HepG2 (cell line): ENCODE measurements at regions not wholly inside any gene's neighbourhood (a gene's known extent, or its start where the extent isn't known, plus 50 kb on each side); places are given as distances from the start of the nearest gene placed in this dataset.

Source experiments
- ATF1 ChIP-seq: IDR thresholded peaks from 2 replicates; pipeline ENCODE4 v1.6.1; 2016; ENCODE audit warnings: mild to moderate bottlenecking, control low read depth
- GTF3A ChIP-seq: sonication (generic); formaldehyde crosslinking; conservative IDR thresholded peaks from 2 replicates; pipeline ENCODE4 v1.4.0; 2020; ENCODE audit warnings: mild to moderate bottlenecking, missing genetic modification reagents
- HES4 ChIP-seq: sonication (generic); formaldehyde crosslinking; IDR thresholded peaks from 2 replicates; pipeline ENCODE4 v1.9.0; 2021; ENCODE audit warnings: mild to moderate bottlenecking, missing genetic modification reagents, borderline replicate concordance
- HOXA9 ChIP-seq: sonication (generic); formaldehyde crosslinking; IDR thresholded peaks from 2 replicates; pipeline ENCODE4 v1.8.1; 2022; ENCODE audit warnings: missing genetic modification reagents, mild to moderate bottlenecking, moderate library complexity, borderline replicate concordance
- SP5 ChIP-seq: IDR thresholded peaks from 2 replicates; pipeline ENCODE4 v1.6.1; 2016; ENCODE audit warnings: low read depth, borderline replicate concordance
- TAF1 ChIP-seq: sonication (generic); formaldehyde crosslinking; IDR thresholded peaks from 2 replicates; pipeline ENCODE4 v1.4.0; 2020; ENCODE audit warnings: missing genetic modification reagents
- ZBTB7B ChIP-seq: sonication (generic); formaldehyde crosslinking; IDR thresholded peaks from 2 replicates; pipeline ENCODE4 v1.4.0; 2020; ENCODE audit warnings: missing genetic modification reagents
- ZNF713 ChIP-seq: sonication (generic); formaldehyde crosslinking; IDR thresholded peaks from 2 replicates; pipeline ENCODE4 v1.4.0; 2020; ENCODE audit warnings: mild to moderate bottlenecking, missing genetic modification reagents

GRCh38 chr10:28790146-28790545 lies 112.8 kb downstream of the BAMBI start:
- TF ChIP-seq TAF1 (no peak), ZNF713 (CRISPR knock-in tag) (no peak), ATF1 (CRISPR knock-in tag) (no peak), HES4 (CRISPR knock-in tag) (no peak), HOXA9 (CRISPR knock-in tag) (no peak), GTF3A (no peak), ZBTB7B (CRISPR knock-in tag) (no peak), SP5 (CRISPR knock-in tag) (no peak)
